Hematopoietic multipotent progenitor cell treated with erythropoietin and hydrocortisone succinate and interleukin-3 and kit ligand, for 8 days (in vitro differentiated cells): ENCODE measurements at regions not wholly inside any gene's neighbourhood (a gene's known extent, or its start where the extent isn't known, plus 50 kb on each side); places are given as distances from the start of the nearest gene placed in this dataset.
"Not testable (repeated sequence)": the region's sequence is repeated elsewhere in the genome, so short reads cannot be mapped to it uniquely, and the experiment has no call there.

Experiments
- DNase-seq: peaks from one replicate; pipeline ENCODE4 v3.0.0-alpha.2; 2015

- DNase-seq = no peak
These were observed 679.0 kb upstream of the DPPA4 start for GRCh38 chr3:110016235-110016815.

GRCh38 chr3:110017304-110017703 lies 680.0 kb upstream of the DPPA4 start:
- no peak for DNase-seq

GRCh38 chr3:110021659-110022058 lies 684.3 kb upstream of the DPPA4 start:
- no peak for DNase-seq

GRCh38 chr3:110023022-110023421 lies 685.7 kb upstream of the DPPA4 start:
- DNase-seq = not testable (repeated sequence)

GRCh38 chr3:110026421-110026820 lies 689.1 kb upstream of the DPPA4 start:
- no peak for DNase-seq

GRCh38 chr3:110027446-110028080 lies 690.2 kb upstream of the DPPA4 start:
- no peak for DNase-seq

- no peak for DNase-seq
These were observed 694.6 kb upstream of the DPPA4 start for GRCh38 chr3:110031975-110032374.

- no peak for DNase-seq
These were observed 722.1 kb upstream of the DPPA4 start for GRCh38 chr3:110059431-110059830.

GRCh38 chr3:110062716-110063115 lies 725.4 kb upstream of the DPPA4 start:
- DNase-seq = no peak

- no peak for DNase-seq
These were observed 725.8 kb upstream of the DPPA4 start for GRCh38 chr3:110063178-110063577.

- DNase-seq = no peak
These were observed 728.9 kb upstream of the DPPA4 start for GRCh38 chr3:110066206-110066605.

GRCh38 chr3:110067527-110067926 lies 730.2 kb upstream of the DPPA4 start:
- DNase-seq = no peak

GRCh38 chr3:110069761-110070160 lies 732.4 kb upstream of the DPPA4 start:
- no peak for DNase-seq

- no peak for DNase-seq
These were observed 733.0 kb upstream of the DPPA4 start for GRCh38 chr3:110070161-110070916.

GRCh38 chr3:110074095-110074494 lies 736.7 kb upstream of the DPPA4 start:
- no peak for DNase-seq

- DNase-seq = no peak
These were observed 739.7 kb upstream of the DPPA4 start for GRCh38 chr3:110077093-110077492.

- no peak for DNase-seq
These were observed 756.1 kb upstream of the DPPA4 start for GRCh38 chr3:110093411-110093810.

- DNase-seq = no peak
These were observed 756.6 kb upstream of the DPPA4 start for GRCh38 chr3:110093812-110094401.

GRCh38 chr3:110099711-110100110 lies 762.4 kb upstream of the DPPA4 start:
- DNase-seq = no peak

GRCh38 chr3:110101361-110101760 lies 764.0 kb upstream of the DPPA4 start:
- DNase-seq = no peak

- DNase-seq = no peak
These were observed 769.5 kb upstream of the DPPA4 start for GRCh38 chr3:110106805-110107204.

GRCh38 chr3:110123946-110124345 lies 786.6 kb upstream of the DPPA4 start:
- no peak for DNase-seq

- no peak for DNase-seq
These were observed 788.7 kb upstream of the DPPA4 start for GRCh38 chr3:110126065-110126464.

- no peak for DNase-seq
These were observed 796.6 kb upstream of the DPPA4 start for GRCh38 chr3:110133971-110134370.
